ENCODE measurements at regions not wholly inside any gene's neighbourhood (a gene's known extent, or its start where the extent isn't known, plus 50 kb on each side); places are given as distances from the start of the nearest gene placed in this dataset.

DNA sequence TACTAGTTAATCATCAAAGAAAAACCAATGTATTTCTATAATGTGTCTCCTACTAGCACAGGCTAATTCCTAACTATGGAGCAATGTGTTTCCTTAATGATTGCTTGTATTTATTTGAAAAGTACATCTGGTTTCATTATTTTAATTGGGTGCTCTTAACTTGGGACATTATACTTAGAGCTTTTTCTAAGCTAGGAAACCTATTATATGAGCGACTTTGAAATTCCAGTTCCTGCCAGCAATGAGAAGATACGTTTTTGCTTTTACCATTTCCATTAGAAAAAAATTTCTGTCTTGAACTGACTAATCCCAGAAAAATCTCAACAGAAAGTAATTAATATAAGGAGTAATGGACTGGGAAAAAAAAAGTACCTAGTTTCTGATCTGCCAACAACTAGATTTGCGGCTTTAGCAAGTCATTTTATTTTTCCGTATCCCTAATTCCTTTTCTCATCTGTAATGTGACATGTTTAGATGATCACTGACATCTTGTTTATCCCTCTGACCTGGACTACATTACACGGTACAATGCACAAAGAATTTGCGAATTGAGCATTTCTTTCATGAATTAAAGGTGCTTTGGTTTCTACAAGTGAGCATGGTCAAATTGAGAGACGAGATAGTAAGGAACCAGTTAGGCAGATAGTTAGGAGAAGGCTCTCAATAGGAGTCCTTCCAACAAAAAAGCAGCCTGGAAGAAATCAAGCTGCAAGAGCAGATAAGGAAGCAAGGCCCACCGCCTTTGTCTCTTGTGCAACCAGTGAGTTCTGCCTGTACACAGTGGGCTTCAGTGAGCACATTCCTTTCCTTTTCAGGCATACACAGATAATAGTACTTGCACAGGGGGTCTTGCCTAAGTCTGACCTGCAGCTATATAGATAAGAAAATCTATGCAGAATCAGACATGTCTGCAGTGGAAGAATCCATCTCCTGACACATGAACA, 1765.0 kb upstream of the FLRT2 start:
- TF ChIP-seq CTCF (IDR thresholded peaks at IDR 0.05): no peak
- TF ChIP-seq POLR2A (IDR thresholded peaks at IDR 0.05): no peak
- intact Hi-C loops (cut with DNase I; ENCODE audit: low total_unique reads): no loop called here
- no peak overlapping the region for H3K4me3 ChIP-seq (ENCODE audit: low read depth, poor library complexity, severe bottlenecking)
- no peak for DNase-seq (ENCODE audit: low spot score in 2 of 2)
- 87 to 90% methylated on average over 8 of the region's 8 CpGs for WGBS, 2 donors

DNA sequence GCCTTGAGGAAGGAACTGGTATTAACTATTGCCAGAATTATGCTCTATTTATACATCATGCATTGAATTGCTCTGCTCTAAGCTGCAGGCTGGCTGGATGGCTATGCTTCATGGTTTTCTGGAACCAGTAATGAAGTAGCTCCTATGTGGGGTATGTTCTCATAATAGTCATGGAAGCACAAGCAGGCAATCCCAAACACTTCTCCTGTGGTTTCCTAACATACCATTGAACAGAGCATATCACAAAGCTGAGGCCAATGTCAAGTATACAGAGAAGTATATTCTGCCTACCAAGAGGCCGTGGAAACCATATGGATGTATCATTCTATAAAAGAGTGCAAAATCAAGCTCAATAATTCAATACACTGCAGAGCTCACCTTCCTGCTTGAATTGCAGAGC, 1752.4 kb upstream of the FLRT2 start:
- DNase-seq (ENCODE audit: low spot score in 2 of 2): no peak
- H3K4me3 ChIP-seq (ENCODE audit: low read depth, poor library complexity, severe bottlenecking): no peak overlapping the region
- intact Hi-C loops (cut with DNase I; ENCODE audit: low total_unique reads): no loop called here
- TF ChIP-seq POLR2A (IDR thresholded peaks at IDR 0.05): no peak
- TF ChIP-seq CTCF (IDR thresholded peaks at IDR 0.05): no peak
- 95 to 100% methylated on average over 1 of the region's 1 CpG for WGBS, 2 donors

- no peak overlapping the region for H3K4me3 ChIP-seq (ENCODE audit: low read depth, poor library complexity, severe bottlenecking)
- no peak for TF ChIP-seq POLR2A (IDR thresholded peaks at IDR 0.05)
- no peak for TF ChIP-seq CTCF (IDR thresholded peaks at IDR 0.05)
- WGBS, 2 donors: 66 to 80% methylated on average over 2 of the region's 2 CpGs
- intact Hi-C loops (cut with DNase I; ENCODE audit: low total_unique reads): no loop called here
- no peak for DNase-seq (ENCODE audit: low spot score in 2 of 2)
These were observed 1750.7 kb upstream of the FLRT2 start for GRCh38 chr14:83779266-83779665.

DNA sequence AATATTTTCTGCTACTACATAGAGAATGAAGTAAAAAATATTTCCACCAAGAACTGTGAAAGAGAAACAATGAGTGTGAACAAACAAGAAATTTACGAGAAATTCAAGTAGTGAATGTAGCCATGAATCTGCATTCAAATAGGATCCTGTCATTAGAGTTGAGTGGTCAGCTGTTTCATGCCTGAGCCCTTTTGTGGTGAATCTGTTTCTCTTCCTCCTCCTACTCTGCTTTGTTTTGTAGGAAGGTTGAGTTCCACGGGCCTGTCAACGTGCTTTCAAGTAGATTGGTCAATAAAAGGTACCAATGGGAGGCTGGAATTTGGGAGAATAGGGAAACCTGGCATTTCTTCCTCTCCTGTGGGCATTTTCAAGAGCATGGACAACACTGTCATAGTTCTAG, 1749.6 kb upstream of the FLRT2 start:
- no peak overlapping the region for H3K4me3 ChIP-seq (ENCODE audit: low read depth, poor library complexity, severe bottlenecking)
- WGBS, 2 donors: 74 to 83% methylated on average over 3 of the region's 3 CpGs
- TF ChIP-seq POLR2A (IDR thresholded peaks at IDR 0.05): no peak
- TF ChIP-seq CTCF (IDR thresholded peaks at IDR 0.05): no peak
- DNase-seq (ENCODE audit: low spot score in 2 of 2): no peak
- intact Hi-C loops (cut with DNase I; ENCODE audit: low total_unique reads): no loop called here

DNA sequence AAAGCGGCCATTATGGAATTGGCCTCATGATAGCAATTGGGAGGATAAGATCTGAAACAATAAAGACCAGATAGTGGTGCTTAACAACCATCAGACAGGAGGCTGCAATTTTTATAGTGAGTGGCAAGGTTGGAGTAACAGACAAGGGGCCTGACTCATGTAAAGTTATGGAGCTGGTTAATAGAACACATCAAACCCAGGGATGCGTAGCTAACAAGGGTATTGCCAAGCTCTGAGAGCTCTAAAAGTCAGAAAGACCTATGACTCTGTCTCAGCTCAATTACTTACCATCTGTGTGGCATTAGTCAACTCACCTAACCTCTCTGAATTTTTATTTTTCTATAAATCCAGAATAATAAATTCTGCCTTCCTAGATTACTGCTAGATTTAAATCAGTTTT, 1731.5 kb upstream of the FLRT2 start:
- no peak overlapping the region for H3K4me3 ChIP-seq (ENCODE audit: low read depth, poor library complexity, severe bottlenecking)
- intact Hi-C loops (cut with DNase I; ENCODE audit: low total_unique reads): no loop called here
- DNase-seq (ENCODE audit: low spot score in 2 of 2): no peak
- WGBS, 2 donors: 68 to 93% methylated on average over 2 of the region's 2 CpGs
- TF ChIP-seq POLR2A (IDR thresholded peaks at IDR 0.05) (no peak), CTCF (IDR thresholded peaks at IDR 0.05) (no peak)

DNA sequence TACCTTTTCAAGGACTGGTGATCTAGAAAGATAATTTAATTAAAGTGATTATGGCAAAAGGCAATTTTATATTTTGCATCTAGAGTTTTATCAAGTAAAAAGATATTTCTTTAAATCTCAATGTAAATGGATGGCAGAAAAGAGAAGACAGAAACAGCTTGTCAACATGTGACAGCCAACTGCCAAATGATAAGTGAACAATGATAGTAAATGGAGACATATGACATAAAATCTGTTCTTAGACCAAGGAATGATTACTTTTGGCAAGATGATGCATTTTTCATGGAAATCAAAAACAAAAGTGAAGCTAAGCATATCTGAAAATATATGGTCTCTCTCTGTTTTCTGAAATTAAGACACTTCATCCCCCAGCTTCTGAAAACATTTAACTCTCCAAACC, 1730.7 kb upstream of the FLRT2 start:
- intact Hi-C loops (cut with DNase I; ENCODE audit: low total_unique reads): no loop called here

More for the DNA sequence above, 1730.7 kb upstream of the FLRT2 start:
- TF ChIP-seq POLR2A (IDR thresholded peaks at IDR 0.05) (no peak), CTCF (IDR thresholded peaks at IDR 0.05) (no peak)
- no peak for DNase-seq (ENCODE audit: low spot score in 2 of 2)
- H3K4me3 ChIP-seq (ENCODE audit: low read depth, poor library complexity, severe bottlenecking): no peak overlapping the region
